GM08714 (cell line): ENCODE measurements at regions not wholly inside any gene's neighbourhood (a gene's known extent, or its start where the extent isn't known, plus 50 kb on each side); places are given as distances from the start of the nearest gene placed in this dataset.

ENCODE experiments used
- H3K4me3 ChIP-seq: fragments of 200-500 bp; sonication (Bioruptor generic); 2 replicates; pipeline ENCODE4 v1.5.1; 2014; ENCODE audit warnings: mild to moderate bottlenecking, low read length, inconsistent platforms
- ZNF274 ChIP-seq: IDR thresholded peaks from 2 replicates; pipeline ENCODE4 v1.6.1; 2012; ENCODE audit warnings: mild to moderate bottlenecking, low read depth, low read length

GRCh38 chr4:184536881-184537248 is 62.5 kb upstream of the IRF2 start:
- no peak for TF ChIP-seq ZNF274
- peak overlapping the region; percentile 81 for H3K4me3 ChIP-seq

- TF ChIP-seq ZNF274: no peak
These were observed 61.9 kb upstream of the IRF2 start for GRCh38 chr4:184536065-184536880.

GRCh38 chr4:184534511-184535391 is 60.4 kb upstream of the IRF2 start:
- no peak overlapping the region for H3K4me3 ChIP-seq
- no peak for TF ChIP-seq ZNF274

More at GRCh38 chr4:184536065-184536880, 61.9 kb upstream of the IRF2 start:
- H3K4me3 ChIP-seq: peak overlapping the region; percentile 81

GRCh38 chr4:184533908-184534307 is 59.6 kb upstream of the IRF2 start:
- peak overlapping the region; percentile 21; the same call in 1 of the 2 replicates for H3K4me3 ChIP-seq
- TF ChIP-seq ZNF274: no peak

- no peak for TF ChIP-seq ZNF274
- no peak overlapping the region for H3K4me3 ChIP-seq
These were observed 56.7 kb upstream of the IRF2 start for GRCh38 chr4:184531008-184531407.

- H3K4me3 ChIP-seq: no peak overlapping the region
- no peak for TF ChIP-seq ZNF274
These were observed 54.9 kb upstream of the IRF2 start for GRCh38 chr4:184529283-184529682.

GRCh38 chr4:184528713-184529112 is 54.4 kb upstream of the IRF2 start:
- no peak for TF ChIP-seq ZNF274
- H3K4me3 ChIP-seq: no peak overlapping the region

- H3K4me3 ChIP-seq: no peak overlapping the region
- no peak for TF ChIP-seq ZNF274
These were observed 53.7 kb upstream of the IRF2 start for GRCh38 chr4:184528051-184528450.

- no peak for TF ChIP-seq ZNF274
- H3K4me3 ChIP-seq: no peak overlapping the region
These were observed 51.9 kb upstream of the IRF2 start for GRCh38 chr4:184526228-184526627.
